ENCODE measurements at regions not wholly inside any gene's neighbourhood (a gene's known extent, or its start where the extent isn't known, plus 50 kb on each side); places are given as distances from the start of the nearest gene placed in this dataset.

DNA sequence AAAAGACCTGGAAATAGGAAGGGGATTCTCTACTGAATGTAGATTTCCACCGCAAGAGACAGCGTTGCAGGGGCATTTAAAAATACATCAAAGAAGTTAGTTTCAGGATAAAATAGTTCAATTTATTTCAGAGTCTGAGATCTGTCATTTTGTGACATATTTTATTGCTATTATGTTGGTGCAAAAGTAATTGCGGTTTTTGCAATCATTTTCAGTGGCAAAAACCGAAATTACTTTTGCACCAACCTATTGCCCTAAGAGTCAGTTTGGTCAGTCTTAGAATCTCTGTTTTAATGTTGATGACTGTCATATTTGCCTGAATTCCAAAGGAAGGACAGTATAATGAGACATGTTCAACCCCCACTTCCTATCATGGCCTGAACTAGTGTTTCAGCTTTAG lies 219.5 kb upstream of the CDH10 start:
- H3K36me3 ChIP-seq (ENCODE audit: control insufficient read depth in 4 of 4, insufficient read depth in 4 of 4, low read length in 3 of 4) = no peaks in the 10 kb centered on the region

DNA sequence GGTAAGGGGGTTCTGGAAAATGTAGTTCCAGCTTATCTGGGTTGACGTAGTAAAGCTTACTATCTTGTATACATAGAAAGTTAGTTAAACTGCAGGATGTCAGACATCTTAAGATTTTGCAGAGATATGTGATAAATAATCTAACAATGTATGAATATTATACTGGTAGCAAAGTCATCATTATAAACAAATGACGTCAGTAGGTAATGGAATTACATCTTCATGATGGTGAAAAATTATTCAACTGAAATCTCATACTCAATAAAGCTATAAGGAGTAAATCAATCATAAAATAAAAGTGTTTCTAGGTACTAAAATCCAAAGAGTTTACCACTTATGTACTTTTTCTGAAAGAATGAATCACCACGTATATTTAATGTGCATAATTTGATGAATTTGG lies 217.3 kb upstream of the CDH10 start:
- H3K27ac ChIP-seq (ENCODE audit: insufficient read depth in 1 of 2, low read depth in 1 of 2, low read length in 2 of 2, poor library complexity in 1 of 2, severe bottlenecking in 2 of 2) = no peak overlapping the region
- CTCF ChIA-PET = no interaction called here
- WGBS (ENCODE audit: insufficient coverage) = no CpG with 5 or more reads among the region's 3 CpGs

More for the DNA sequence above, 219.5 kb upstream of the CDH10 start:
- CTCF ChIA-PET = no interaction called here
- no peaks in the 10 kb centered on the region for H3K27me3 ChIP-seq (replicated peaks in 2 of 5; ENCODE audit: control insufficient read depth in 4 of 5, insufficient read depth in 5 of 5, low read length in 4 of 5)
- no peak for DNase-seq
- no peak overlapping the region for H3K4me3 ChIP-seq (ENCODE audit: control insufficient read depth in 1 of 7, extremely low read depth in 1 of 7, insufficient read depth in 4 of 7, low read depth in 2 of 7, low read length in 6 of 7)
- H3K9me3 ChIP-seq (ENCODE audit: control extremely low read depth in 1 of 5, control insufficient read depth in 4 of 5, insufficient read depth in 2 of 5, low read depth in 1 of 5, low read length in 4 of 5) = no peaks in the 10 kb centered on the region
- no peak overlapping the region for H3K27ac ChIP-seq (ENCODE audit: insufficient read depth in 1 of 2, low read depth in 1 of 2, low read length in 2 of 2, poor library complexity in 1 of 2, severe bottlenecking in 2 of 2)
- no peaks in the 10 kb centered on the region for H3K4me1 ChIP-seq (ENCODE audit: control extremely low read depth in 1 of 4, control insufficient read depth in 4 of 4, insufficient read depth in 4 of 4, low read length in 3 of 4)
- 100% methylated on average over 2 of the region's 4 CpGs for WGBS (ENCODE audit: insufficient coverage)
- POLR2A ChIA-PET = no interaction called here

DNA sequence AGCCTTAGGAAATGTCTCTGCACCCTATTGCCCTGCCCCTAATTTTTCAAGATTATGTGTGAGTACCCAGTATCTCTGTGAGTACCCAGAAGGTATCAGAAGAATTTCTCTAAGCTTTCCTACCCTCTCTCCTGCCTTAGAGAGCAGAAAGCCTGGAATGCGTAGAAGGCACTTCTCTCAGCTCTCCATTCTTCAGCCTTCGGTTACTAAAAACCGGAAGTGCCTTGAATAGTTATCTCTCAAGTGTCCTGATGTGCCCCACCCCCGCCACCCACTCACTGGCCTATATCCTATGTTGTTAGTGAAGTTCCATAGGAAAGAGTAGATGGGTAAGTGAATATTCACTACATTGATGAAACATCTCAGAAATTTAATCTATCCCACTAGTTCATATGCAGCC lies 210.7 kb upstream of the CDH10 start:
- no peaks in the 10 kb centered on the region for H3K9me3 ChIP-seq (ENCODE audit: control extremely low read depth in 1 of 5, control insufficient read depth in 4 of 5, insufficient read depth in 2 of 5, low read depth in 1 of 5, low read length in 4 of 5)
- no peaks in the 10 kb centered on the region for H3K27me3 ChIP-seq (replicated peaks in 2 of 5; ENCODE audit: control insufficient read depth in 4 of 5, insufficient read depth in 5 of 5, low read length in 4 of 5)
- POLR2A ChIA-PET = no interaction called here
- H3K36me3 ChIP-seq (ENCODE audit: control insufficient read depth in 4 of 4, insufficient read depth in 4 of 4, low read length in 3 of 4) = no peaks in the 10 kb centered on the region
- CTCF ChIA-PET = no interaction called here
- WGBS (ENCODE audit: insufficient coverage) = 63% methylated on average over 2 of the region's 4 CpGs
- no peak overlapping the region for H3K4me3 ChIP-seq (ENCODE audit: control insufficient read depth in 1 of 7, extremely low read depth in 1 of 7, insufficient read depth in 4 of 7, low read depth in 2 of 7, low read length in 6 of 7)
- no peak overlapping the region for H3K27ac ChIP-seq (ENCODE audit: insufficient read depth in 1 of 2, low read depth in 1 of 2, low read length in 2 of 2, poor library complexity in 1 of 2, severe bottlenecking in 2 of 2)
- H3K4me1 ChIP-seq (ENCODE audit: control extremely low read depth in 1 of 4, control insufficient read depth in 4 of 4, insufficient read depth in 4 of 4, low read length in 3 of 4) = no peaks in the 10 kb centered on the region
- no peak for DNase-seq

More for the DNA sequence above, 217.3 kb upstream of the CDH10 start:
- no peaks in the 10 kb centered on the region for H3K27me3 ChIP-seq (replicated peaks in 2 of 5; ENCODE audit: control insufficient read depth in 4 of 5, insufficient read depth in 5 of 5, low read length in 4 of 5)
- no peaks in the 10 kb centered on the region for H3K4me1 ChIP-seq (ENCODE audit: control extremely low read depth in 1 of 4, control insufficient read depth in 4 of 4, insufficient read depth in 4 of 4, low read length in 3 of 4)
- H3K9me3 ChIP-seq (ENCODE audit: control extremely low read depth in 1 of 5, control insufficient read depth in 4 of 5, insufficient read depth in 2 of 5, low read depth in 1 of 5, low read length in 4 of 5) = no peaks in the 10 kb centered on the region
- no peak for DNase-seq
- H3K4me3 ChIP-seq (ENCODE audit: control insufficient read depth in 1 of 7, extremely low read depth in 1 of 7, insufficient read depth in 4 of 7, low read depth in 2 of 7, low read length in 6 of 7) = no peak overlapping the region
- H3K36me3 ChIP-seq (ENCODE audit: control insufficient read depth in 4 of 4, insufficient read depth in 4 of 4, low read length in 3 of 4) = no peaks in the 10 kb centered on the region
- POLR2A ChIA-PET = no interaction called here

DNA sequence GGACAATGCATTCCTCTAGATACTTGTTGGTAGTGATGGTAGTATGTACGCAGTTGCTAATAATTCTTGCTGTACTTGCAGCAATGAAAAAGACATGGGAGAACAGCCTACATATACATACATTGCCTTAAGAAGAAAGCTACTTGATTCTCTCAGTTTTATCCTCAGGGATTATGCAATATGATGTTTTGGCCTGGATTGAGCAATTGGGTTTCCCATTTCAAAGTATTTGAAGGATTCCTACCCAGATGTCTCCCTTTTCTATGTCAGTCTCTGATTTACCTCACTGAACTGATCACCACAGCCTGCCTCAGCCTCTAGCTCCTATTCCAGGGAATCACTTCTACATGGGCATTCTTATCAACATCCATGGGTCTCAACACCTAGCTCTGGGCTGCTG lies 210.1 kb upstream of the CDH10 start:
- Histone ChIP-seq H3K9me3 (ENCODE audit: control extremely low read depth in 1 of 5, control insufficient read depth in 4 of 5, insufficient read depth in 2 of 5, low read depth in 1 of 5, low read length in 4 of 5) (peaks cover 0 to 2% (median 0%) of the 10 kb centered on the region in 5 experiments), H3K27me3 (replicated peaks in 2 of 5; ENCODE audit: control insufficient read depth in 4 of 5, insufficient read depth in 5 of 5, low read length in 4 of 5) (no peaks in the 10 kb centered on the region), H3K36me3 (ENCODE audit: control insufficient read depth in 4 of 4, insufficient read depth in 4 of 4, low read length in 3 of 4) (no peaks in the 10 kb centered on the region), H3K27ac (ENCODE audit: insufficient read depth in 1 of 2, low read depth in 1 of 2, low read length in 2 of 2, poor library complexity in 1 of 2, severe bottlenecking in 2 of 2) (no peak overlapping the region), H3K4me3 (ENCODE audit: control insufficient read depth in 1 of 7, extremely low read depth in 1 of 7, insufficient read depth in 4 of 7, low read depth in 2 of 7, low read length in 6 of 7) (no peak overlapping the region), H3K4me1 (ENCODE audit: control extremely low read depth in 1 of 4, control insufficient read depth in 4 of 4, insufficient read depth in 4 of 4, low read length in 3 of 4) (no peaks in the 10 kb centered on the region)
- no peak for DNase-seq
- ChIA-PET CTCF (no interaction called here), POLR2A (no interaction called here)
- no CpG with 5 or more reads among the region's 1 CpG for WGBS (ENCODE audit: insufficient coverage)

DNA sequence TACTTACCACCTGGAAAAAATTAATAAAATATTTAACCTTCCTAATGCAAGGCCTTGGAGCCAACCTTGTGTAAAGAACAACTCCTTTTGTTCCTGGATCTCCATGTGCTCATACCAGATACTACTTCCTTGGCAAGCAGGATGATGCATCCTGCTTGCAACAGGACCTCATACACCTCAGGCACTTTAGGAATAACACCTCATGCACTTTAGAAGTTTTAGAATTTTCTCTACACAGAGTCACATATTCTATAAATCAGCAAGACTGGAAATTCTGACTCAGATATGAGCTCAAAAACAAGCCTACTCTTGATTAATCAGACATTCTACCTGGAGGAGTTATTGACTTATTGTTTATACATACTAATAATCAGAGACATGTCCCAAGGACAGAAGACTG lies 209.6 kb upstream of the CDH10 start:
- POLR2A ChIA-PET = no interaction called here
- no peak overlapping the region for H3K27ac ChIP-seq (ENCODE audit: insufficient read depth in 1 of 2, low read depth in 1 of 2, low read length in 2 of 2, poor library complexity in 1 of 2, severe bottlenecking in 2 of 2)
- H3K4me1 ChIP-seq (ENCODE audit: control extremely low read depth in 1 of 4, control insufficient read depth in 4 of 4, insufficient read depth in 4 of 4, low read length in 3 of 4) = no peaks in the 10 kb centered on the region
- peaks cover 0 to 2% (median 0%) of the 10 kb centered on the region in 5 experiments for H3K9me3 ChIP-seq (ENCODE audit: control extremely low read depth in 1 of 5, control insufficient read depth in 4 of 5, insufficient read depth in 2 of 5, low read depth in 1 of 5, low read length in 4 of 5)
- no peaks in the 10 kb centered on the region for H3K36me3 ChIP-seq (ENCODE audit: control insufficient read depth in 4 of 4, insufficient read depth in 4 of 4, low read length in 3 of 4)
- DNase-seq = no peak
- H3K4me3 ChIP-seq (ENCODE audit: control insufficient read depth in 1 of 7, extremely low read depth in 1 of 7, insufficient read depth in 4 of 7, low read depth in 2 of 7, low read length in 6 of 7) = no peak overlapping the region
- no peaks in the 10 kb centered on the region for H3K27me3 ChIP-seq (replicated peaks in 2 of 5; ENCODE audit: control insufficient read depth in 4 of 5, insufficient read depth in 5 of 5, low read length in 4 of 5)
- CTCF ChIA-PET = no interaction called here

DNA sequence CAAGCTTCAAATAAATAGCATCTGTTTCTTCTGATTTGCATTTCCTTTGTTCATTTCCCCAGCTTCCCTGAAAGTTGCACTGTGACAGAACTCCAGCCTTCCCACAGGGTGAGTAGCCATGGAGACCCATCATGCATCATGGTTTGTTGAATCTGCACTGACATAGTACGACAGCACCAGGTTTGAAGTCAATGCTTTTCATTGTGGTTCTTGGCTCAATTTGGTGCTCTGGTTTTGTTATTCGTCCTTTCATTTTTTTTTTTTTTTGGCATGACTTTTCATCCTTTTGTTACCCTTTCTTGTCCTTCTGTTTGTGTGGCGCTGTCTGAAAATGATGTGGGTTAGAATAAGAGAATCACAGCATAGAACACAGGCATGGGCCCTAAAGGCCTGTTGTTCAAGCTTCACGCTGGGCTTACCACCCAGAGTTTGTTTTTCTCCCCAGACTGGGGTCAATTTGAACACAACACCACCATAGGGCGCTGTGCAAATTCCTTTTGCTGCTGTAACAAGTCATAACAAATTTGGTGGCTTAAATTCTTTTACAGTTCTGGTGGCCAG lies 206.2 kb upstream of the CDH10 start:
- H3K9me3 ChIP-seq (ENCODE audit: control extremely low read depth in 1 of 5, control insufficient read depth in 4 of 5, insufficient read depth in 2 of 5, low read depth in 1 of 5, low read length in 4 of 5) = peaks cover 0 to 2% (median 0%) of the 10 kb centered on the region in 5 experiments
- H3K4me3 ChIP-seq (ENCODE audit: control insufficient read depth in 1 of 7, extremely low read depth in 1 of 7, insufficient read depth in 4 of 7, low read depth in 2 of 7, low read length in 6 of 7) = no peak overlapping the region
- H3K36me3 ChIP-seq (ENCODE audit: control insufficient read depth in 4 of 4, insufficient read depth in 4 of 4, low read length in 3 of 4) = no peaks in the 10 kb centered on the region
- 84% methylated on average over 2 of the region's 5 CpGs for WGBS (ENCODE audit: insufficient coverage)
- POLR2A ChIA-PET = no interaction called here
- CTCF ChIA-PET = no interaction called here
- no peaks in the 10 kb centered on the region for H3K4me1 ChIP-seq (ENCODE audit: control extremely low read depth in 1 of 4, control insufficient read depth in 4 of 4, insufficient read depth in 4 of 4, low read length in 3 of 4)
- no peak overlapping the region for H3K27ac ChIP-seq (ENCODE audit: insufficient read depth in 1 of 2, low read depth in 1 of 2, low read length in 2 of 2, poor library complexity in 1 of 2, severe bottlenecking in 2 of 2)
- DNase-seq = no peak
- no peaks in the 10 kb centered on the region for H3K27me3 ChIP-seq (replicated peaks in 2 of 5; ENCODE audit: control insufficient read depth in 4 of 5, insufficient read depth in 5 of 5, low read length in 4 of 5)

DNA sequence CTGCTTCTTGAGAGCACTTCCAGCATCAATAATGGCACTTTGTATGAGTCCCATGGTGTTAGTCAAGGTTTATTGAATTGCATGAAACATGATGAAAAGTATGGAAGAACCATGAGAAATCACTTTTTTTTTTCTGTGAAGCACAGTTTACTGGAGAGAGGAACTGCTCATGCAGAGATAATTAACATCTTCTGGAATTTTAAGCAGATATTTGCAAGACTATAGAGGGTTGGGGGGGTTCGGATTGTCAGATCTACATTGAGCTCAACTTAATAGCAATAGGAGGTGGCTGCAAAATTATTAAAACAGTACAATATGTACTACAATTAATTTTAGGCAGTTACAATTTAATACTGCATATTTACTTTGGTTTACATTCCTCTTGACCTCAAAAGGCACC lies 204.4 kb upstream of the CDH10 start:
- no peaks in the 10 kb centered on the region for H3K4me1 ChIP-seq (ENCODE audit: control extremely low read depth in 1 of 4, control insufficient read depth in 4 of 4, insufficient read depth in 4 of 4, low read length in 3 of 4)
- H3K9me3 ChIP-seq (ENCODE audit: control extremely low read depth in 1 of 5, control insufficient read depth in 4 of 5, insufficient read depth in 2 of 5, low read depth in 1 of 5, low read length in 4 of 5) = peaks cover 0 to 2% (median 0%) of the 10 kb centered on the region in 5 experiments
- no peak for DNase-seq
- no peaks in the 10 kb centered on the region for H3K27me3 ChIP-seq (replicated peaks in 2 of 5; ENCODE audit: control insufficient read depth in 4 of 5, insufficient read depth in 5 of 5, low read length in 4 of 5)
- H3K27ac ChIP-seq (ENCODE audit: insufficient read depth in 1 of 2, low read depth in 1 of 2, low read length in 2 of 2, poor library complexity in 1 of 2, severe bottlenecking in 2 of 2) = no peak overlapping the region
- no peaks in the 10 kb centered on the region for H3K36me3 ChIP-seq (ENCODE audit: control insufficient read depth in 4 of 4, insufficient read depth in 4 of 4, low read length in 3 of 4)
- ChIA-PET CTCF (no interaction called here), POLR2A (no interaction called here)
- no peak overlapping the region for H3K4me3 ChIP-seq (ENCODE audit: control insufficient read depth in 1 of 7, extremely low read depth in 1 of 7, insufficient read depth in 4 of 7, low read depth in 2 of 7, low read length in 6 of 7)
- no CpG with 5 or more reads among the region's 1 CpG for WGBS (ENCODE audit: insufficient coverage)
